HFF-Myc (cell line): ENCODE measurements at regions not wholly inside any gene's neighbourhood (a gene's known extent, or its start where the extent isn't known, plus 50 kb on each side); places are given as distances from the start of the nearest gene placed in this dataset.

ENCODE experiments used
- DNase-seq: peaks from one replicate; pipeline ENCODE4 v3.0.0-alpha.2; 2011; ENCODE audit warnings: low read depth; ENCODE audit errors: extremely low read depth
- H3K4me3 ChIP-seq: replicated peaks from 2 replicates; pipeline ENCODE4 v1.5.1; 2011; ENCODE audit warnings: low read depth, mild to moderate bottlenecking, control low read depth, low read length
- TF ChIP-seq, protein P1 (sequence below): IDR thresholded peaks from 2 replicates; pipeline ENCODE4 v1.5.1; 2012; ENCODE audit warnings: mild to moderate bottlenecking, low read depth, low read length, control low read depth; ENCODE audit errors: missing control alignments

DNA sequence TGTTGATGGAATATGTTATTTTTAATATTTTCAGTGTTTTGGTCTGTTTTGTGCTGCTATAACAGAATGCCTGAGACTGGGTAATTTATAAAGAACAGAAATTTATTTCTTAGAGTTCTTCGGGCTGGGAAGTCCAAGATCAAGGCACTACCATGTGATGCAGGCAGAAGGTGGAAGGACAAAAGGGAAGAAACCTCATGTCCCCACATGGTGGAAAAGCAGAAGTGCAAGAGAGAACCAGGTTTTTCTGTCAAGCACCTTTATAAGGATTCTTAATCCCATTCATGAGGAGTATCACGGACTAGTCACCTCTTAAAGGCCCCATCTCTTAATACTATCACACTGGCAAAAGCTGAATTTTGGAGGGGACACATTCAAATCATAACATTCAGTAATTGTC is 57.9 kb upstream of the EPHB3 start:
- H3K4me3 ChIP-seq: no peak overlapping the region
- TF ChIP-seq, protein P1, sequence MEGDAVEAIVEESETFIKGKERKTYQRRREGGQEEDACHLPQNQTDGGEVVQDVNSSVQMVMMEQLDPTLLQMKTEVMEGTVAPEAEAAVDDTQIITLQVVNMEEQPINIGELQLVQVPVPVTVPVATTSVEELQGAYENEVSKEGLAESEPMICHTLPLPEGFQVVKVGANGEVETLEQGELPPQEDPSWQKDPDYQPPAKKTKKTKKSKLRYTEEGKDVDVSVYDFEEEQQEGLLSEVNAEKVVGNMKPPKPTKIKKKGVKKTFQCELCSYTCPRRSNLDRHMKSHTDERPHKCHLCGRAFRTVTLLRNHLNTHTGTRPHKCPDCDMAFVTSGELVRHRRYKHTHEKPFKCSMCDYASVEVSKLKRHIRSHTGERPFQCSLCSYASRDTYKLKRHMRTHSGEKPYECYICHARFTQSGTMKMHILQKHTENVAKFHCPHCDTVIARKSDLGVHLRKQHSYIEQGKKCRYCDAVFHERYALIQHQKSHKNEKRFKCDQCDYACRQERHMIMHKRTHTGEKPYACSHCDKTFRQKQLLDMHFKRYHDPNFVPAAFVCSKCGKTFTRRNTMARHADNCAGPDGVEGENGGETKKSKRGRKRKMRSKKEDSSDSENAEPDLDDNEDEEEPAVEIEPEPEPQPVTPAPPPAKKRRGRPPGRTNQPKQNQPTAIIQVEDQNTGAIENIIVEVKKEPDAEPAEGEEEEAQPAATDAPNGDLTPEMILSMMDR: no peak
- no peak for DNase-seq

DNA sequence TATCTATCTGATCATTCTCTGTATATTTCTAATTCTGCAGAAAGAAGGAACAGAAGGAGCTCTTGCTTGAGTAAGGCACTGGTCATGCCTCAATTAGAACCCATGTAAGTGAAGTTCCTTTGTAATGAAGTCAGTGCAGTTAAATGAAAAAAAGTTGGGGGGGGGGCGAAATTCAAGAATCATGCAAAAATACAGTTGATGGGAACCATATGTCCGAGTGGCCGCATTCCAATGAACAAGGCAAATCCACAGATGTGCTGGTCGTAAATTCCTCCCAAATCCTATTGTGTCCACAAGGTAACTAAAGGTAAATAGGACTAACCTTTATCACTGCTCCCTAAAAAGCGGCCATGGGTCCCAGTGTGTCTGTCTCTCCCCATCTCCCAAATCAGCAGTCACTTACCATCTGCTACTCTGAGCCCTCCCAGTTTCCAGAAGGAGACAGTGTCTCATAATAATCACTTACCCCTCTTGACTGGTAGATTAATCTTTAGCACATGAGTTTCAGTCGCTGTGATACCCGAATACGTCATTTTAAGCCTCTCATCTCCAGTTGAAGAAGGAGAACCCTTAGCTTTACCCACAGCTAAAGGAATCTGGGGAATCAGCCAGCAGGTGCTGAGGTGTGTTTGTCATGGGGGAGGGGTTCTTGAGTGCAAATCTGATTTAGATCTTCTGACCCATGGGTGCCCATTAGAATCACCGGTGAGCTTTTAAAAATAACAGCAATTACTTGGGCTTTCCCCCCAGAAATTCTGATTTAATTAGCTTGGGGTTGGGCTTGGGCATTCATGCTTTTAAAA is 56.3 kb upstream of the EPHB3 start:
- DNase-seq: peak; percentile 60
- no peak overlapping the region for H3K4me3 ChIP-seq
- TF ChIP-seq, protein P1: no peak

DNA sequence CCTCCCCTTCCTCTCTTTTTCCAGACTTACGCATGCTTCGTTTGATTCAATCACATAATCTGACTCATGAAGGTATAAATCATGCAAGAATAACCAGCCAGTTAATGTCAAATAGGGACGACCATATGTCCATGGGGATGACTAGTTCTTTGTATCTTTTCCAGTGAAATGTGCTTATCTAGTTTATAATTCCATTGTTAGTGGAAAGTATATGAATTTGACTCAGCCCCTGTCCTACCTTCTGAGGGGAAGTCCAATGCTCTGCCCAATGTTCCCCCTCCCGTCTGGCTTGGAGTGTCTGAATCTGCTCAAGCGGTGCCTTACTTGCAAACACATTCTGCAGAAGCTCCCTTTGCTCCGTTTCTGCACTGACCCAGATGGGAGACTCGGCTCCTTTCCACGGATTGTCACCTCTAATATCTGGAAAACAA is 55.0 kb upstream of the EPHB3 start:
- TF ChIP-seq, protein P1: no peak
- DNase-seq: no peak
- H3K4me3 ChIP-seq: no peak overlapping the region

DNA sequence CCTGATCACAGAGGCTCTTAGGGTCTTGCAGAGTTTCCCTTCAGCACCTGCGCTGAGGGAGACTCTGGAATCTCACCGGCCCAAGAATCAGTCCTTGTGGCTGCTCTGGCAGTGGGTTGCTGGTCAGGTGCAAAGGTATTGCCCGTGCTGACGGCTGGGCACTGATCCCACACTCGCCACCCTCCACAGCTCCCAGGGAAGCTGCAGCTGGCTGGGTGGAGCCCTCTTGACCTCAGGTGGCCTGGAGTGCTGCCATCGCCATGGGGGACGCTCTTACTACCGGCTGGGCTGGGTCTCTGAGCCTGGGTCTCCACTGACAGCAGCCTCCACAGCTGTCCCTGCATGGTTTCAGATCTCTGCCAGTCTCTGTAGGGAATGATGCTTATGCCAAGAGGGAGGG is 52.6 kb upstream of the EPHB3 start:
- H3K4me3 ChIP-seq: no peak overlapping the region
- TF ChIP-seq, protein P1: no peak
- no peak for DNase-seq

DNA sequence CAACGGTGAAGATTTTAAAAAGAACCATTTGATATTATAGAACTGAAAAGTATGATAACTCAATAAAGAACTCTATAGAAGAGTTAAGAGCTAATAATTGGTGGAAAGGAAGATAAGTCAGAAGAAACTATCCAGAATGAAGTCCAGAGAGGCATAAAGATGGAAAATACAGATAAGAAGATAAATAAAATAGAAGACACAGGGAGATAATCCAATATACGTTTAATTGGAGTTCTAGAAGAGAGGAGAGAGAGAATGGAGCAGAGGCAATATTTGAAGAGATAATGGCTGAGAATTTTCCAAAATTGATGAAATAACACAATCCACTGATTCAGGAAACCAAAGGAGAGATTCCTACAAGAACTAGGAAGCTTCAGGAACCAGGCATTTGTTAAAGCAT is 49.8 kb upstream of the EPHB3 start:
- no peak overlapping the region for H3K4me3 ChIP-seq
- TF ChIP-seq, protein P1: no peak
- DNase-seq: no peak
